ENCODE measurements at regions not wholly inside any gene's neighbourhood (a gene's known extent, or its start where the extent isn't known, plus 50 kb on each side); places are given as distances from the start of the nearest gene placed in this dataset.
A peak's percentile ranks its signal among the peaks of the same experiment; 100 is the strongest.
"Not testable (repeated sequence)": the region's sequence is repeated elsewhere in the genome, so short reads cannot be mapped to it uniquely, and the experiment has no call there.

DNA sequence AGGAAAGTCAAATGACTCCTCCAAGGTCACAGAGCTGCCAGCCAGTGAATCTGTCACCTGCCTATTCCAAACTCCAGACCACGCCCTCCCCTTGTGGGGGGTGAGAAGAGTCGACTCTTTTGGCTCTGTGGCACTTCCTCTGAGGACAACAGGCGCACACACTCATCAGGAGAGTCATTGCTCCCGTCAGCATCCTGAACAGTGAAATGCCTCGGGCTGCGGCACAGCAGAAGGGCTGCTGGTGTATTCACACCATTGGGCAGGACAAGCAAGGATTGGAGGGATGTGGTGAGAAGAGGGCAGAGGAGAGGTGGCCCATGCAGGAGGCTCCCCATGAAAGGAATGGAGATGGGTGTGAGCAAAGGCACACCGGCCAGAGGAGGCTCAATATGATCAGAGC, 239.0 kb downstream of the TOMM20 start:
- H3K27ac ChIP-seq, result no peak overlapping the region
- DNase-seq (ENCODE audit: low spot score) (no peak), ATAC-seq (ENCODE audit: insufficient number of reproducible peaks, low FRiP score, low read depth) (no peak)
- TF ChIP-seq, protein P1, sequence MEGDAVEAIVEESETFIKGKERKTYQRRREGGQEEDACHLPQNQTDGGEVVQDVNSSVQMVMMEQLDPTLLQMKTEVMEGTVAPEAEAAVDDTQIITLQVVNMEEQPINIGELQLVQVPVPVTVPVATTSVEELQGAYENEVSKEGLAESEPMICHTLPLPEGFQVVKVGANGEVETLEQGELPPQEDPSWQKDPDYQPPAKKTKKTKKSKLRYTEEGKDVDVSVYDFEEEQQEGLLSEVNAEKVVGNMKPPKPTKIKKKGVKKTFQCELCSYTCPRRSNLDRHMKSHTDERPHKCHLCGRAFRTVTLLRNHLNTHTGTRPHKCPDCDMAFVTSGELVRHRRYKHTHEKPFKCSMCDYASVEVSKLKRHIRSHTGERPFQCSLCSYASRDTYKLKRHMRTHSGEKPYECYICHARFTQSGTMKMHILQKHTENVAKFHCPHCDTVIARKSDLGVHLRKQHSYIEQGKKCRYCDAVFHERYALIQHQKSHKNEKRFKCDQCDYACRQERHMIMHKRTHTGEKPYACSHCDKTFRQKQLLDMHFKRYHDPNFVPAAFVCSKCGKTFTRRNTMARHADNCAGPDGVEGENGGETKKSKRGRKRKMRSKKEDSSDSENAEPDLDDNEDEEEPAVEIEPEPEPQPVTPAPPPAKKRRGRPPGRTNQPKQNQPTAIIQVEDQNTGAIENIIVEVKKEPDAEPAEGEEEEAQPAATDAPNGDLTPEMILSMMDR (IDR thresholded peaks at IDR 0.05), result no peak
- no peaks in the 10 kb centered on the region for H3K36me3 ChIP-seq
- H3K4me3 ChIP-seq, result no peak overlapping the region
- peaks cover 17 to 28% of the 10 kb centered on the region in 2 donors for H3K4me1 ChIP-seq (ENCODE audit: control insufficient read depth in 1 of 2, low read depth in 2 of 2)
- no peaks in the 10 kb centered on the region for H3K27me3 ChIP-seq (replicated peaks; ENCODE audit: insufficient read depth)
- no peaks in the 10 kb centered on the region for H3K9me3 ChIP-seq

DNA sequence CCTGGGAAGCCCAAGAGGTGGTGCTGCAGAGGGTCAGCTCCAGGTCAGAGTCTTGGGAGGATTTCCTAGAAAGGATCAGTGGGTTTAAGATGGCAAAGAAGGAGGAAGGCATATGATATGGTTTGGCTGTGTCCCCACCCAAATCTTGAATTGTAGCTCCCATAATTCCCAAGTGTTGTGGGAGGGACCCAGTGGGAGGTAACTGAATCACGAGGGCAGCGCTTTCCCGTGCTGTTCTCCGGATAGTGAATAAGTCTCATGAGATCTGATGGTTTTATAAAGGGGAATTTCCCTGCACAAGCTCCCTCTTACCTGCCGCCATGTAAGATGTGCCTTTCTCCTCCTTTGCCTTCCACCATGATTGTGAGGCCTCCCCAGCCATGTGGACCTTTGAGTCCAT, 240.4 kb downstream of the TOMM20 start:
- not testable (repeated sequence) for H3K27ac ChIP-seq; H3K9me3 ChIP-seq; ATAC-seq (ENCODE audit: insufficient number of reproducible peaks, low FRiP score, low read depth); H3K4me3 ChIP-seq; H3K36me3 ChIP-seq; DNase-seq (ENCODE audit: low spot score); H3K27me3 ChIP-seq (replicated peaks; ENCODE audit: insufficient read depth)
- peaks cover 17 to 32% of the 10 kb centered on the region in 2 donors for H3K4me1 ChIP-seq (ENCODE audit: control insufficient read depth in 1 of 2, low read depth in 2 of 2)

DNA sequence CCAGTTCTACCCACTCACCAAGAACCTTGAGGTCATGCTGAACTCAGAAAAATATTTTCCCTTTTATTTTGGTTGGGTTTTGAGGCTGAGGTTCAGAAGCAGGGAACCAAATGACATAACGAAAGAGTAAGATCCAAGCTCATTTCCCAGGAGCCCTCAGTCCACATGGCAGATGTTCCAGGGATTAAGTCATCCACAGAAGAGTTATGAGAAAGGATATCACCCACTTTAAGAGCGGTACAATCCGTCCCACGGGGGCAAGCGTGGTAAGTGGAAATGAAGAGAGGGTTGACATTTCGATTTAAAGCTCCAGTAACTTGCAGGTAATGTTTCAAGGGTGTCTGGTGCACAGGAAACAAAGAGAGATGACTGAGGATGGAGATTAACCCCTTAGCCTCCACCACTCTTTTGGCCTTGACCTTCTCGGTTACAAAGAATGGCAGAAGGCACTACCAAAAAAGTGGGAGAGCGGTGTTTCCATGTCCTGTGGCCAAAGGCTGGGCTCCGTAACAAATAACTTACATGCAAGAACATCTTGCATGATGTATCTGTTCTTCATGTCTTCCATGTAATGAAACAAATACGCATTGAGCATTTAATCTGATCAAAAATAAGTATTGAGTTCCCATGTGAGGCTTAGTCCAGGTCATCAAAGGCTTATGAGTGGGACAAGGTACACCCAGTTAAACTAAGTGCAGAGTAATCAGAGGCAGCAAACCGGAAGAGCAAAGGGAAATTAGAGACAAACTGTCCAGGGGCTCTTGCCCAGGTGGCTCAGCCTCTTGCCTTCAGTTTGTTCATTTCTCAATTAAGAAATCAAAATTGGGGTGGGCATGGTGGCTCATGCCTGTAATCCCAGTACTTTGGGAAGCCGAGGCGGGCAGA, 241.4 kb downstream of the TOMM20 start:
- TF ChIP-seq, protein P1 (IDR thresholded peaks at IDR 0.05), result no peak
- Histone ChIP-seq H3K4me1 (ENCODE audit: control insufficient read depth in 1 of 2, low read depth in 2 of 2) (peaks cover 17 to 32% of the 10 kb centered on the region in 2 donors), H3K27me3 (replicated peaks; ENCODE audit: insufficient read depth) (no peaks in the 10 kb centered on the region), H3K27ac (peak overlapping the region; percentile 55 to 76), H3K4me3 (peak overlapping the region; percentile 12), H3K36me3 (no peaks in the 10 kb centered on the region), H3K9me3 (no peaks in the 10 kb centered on the region)
- DNase-seq (ENCODE audit: low spot score), result no peak
- ATAC-seq (ENCODE audit: insufficient number of reproducible peaks, low FRiP score, low read depth), result peak; percentile 35

DNA sequence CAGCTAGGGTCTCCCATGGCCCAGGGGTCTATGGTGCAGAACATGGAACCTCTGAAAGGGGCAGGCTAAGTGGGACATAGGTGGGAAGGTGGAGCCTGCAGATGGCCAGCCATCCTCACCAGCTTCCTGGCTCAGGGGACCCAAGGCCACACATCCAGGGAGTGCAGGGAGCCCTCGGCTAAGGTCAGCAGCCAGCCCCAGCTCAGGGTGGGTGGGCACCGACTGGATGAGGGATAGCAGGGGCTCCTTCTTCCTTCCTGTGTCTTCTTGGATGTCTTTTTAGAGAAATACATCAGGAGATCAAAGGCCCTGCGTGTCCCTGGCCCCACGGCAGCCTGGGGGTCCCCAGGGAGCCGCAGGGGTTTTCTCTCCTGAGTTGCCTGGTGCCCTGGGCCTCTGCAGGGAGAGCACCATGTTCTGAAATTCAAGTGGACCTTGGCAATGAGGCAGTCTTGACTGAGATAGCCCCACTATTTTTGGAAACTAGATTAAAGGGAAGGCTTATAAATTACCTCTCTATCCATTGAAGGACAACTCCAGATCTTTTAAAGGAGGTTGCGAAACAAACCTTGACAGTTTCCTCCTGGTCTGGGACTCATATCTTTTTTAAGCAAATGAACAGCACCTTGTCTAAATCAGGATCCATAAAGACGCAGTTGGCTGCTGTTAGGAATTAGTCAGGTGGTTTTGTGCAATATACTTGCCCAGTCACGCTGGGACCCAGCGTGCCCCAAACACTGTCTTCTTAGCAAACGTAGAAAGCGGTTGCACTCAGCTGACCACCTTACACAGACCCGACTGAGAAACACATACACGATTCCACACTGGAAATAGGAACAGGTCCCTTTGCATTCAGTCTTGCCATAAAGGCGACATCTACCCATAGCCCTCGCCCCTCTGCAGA, 242.3 kb downstream of the TOMM20 start:
- Histone ChIP-seq H3K27me3 (replicated peaks; ENCODE audit: insufficient read depth) (no peaks in the 10 kb centered on the region), H3K9me3 (no peaks in the 10 kb centered on the region), H3K4me1 (ENCODE audit: control insufficient read depth in 1 of 2, low read depth in 2 of 2) (peaks cover 17 to 32% of the 10 kb centered on the region in 2 donors), H3K27ac (peak overlapping the region; percentile 55 to 76), H3K36me3 (no peaks in the 10 kb centered on the region), H3K4me3 (peak overlapping the region; percentile 12)
- peak; percentile 34 for ATAC-seq (ENCODE audit: insufficient number of reproducible peaks, low FRiP score, low read depth)
- TF ChIP-seq, protein P1 (IDR thresholded peaks at IDR 0.05), result no peak
- DNase-seq (ENCODE audit: low spot score), result no peak

DNA sequence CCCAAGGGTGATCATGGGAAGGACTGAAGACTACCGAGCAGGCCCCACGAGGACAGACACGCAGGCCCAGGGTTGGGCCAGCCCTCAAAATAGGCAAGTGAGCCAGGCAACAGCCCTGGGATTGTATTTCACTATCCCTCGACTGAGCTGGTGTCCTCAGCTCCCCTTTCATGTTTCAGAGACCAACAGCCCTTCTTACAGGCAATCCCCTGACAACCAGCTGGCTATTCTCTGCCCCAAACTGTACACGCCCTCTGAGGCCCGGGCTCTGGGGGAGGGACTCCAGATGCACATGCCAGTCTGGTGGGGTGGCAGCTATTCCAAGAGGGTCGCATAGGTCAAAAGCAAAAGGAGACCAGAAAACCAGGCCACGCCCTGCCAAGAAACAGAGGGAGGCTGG, 243.0 kb downstream of the TOMM20 start:
- Histone ChIP-seq H3K4me1 (ENCODE audit: control insufficient read depth in 1 of 2, low read depth in 2 of 2) (peaks cover 17 to 32% of the 10 kb centered on the region in 2 donors), H3K27me3 (replicated peaks; ENCODE audit: insufficient read depth) (no peaks in the 10 kb centered on the region), H3K27ac (peak overlapping the region; percentile 55 to 76), H3K9me3 (no peaks in the 10 kb centered on the region), H3K4me3 (no peak overlapping the region), H3K36me3 (no peaks in the 10 kb centered on the region)
- no peak for DNase-seq (ENCODE audit: low spot score)
- ATAC-seq (ENCODE audit: insufficient number of reproducible peaks, low FRiP score, low read depth), result no peak
- TF ChIP-seq, protein P1 (IDR thresholded peaks at IDR 0.05), result no peak

All from thoracic aorta (tissue), 2 donors.